H1 (cell line): ENCODE measurements at regions not wholly inside any gene's neighbourhood (a gene's known extent, or its start where the extent isn't known, plus 50 kb on each side); places are given as distances from the start of the nearest gene placed in this dataset.

ENCODE experiments used
- CTCF ChIA-PET: fragments of 300-600 bp; sonication (Branson Sonifier 250); formaldehyde crosslinking; loops from one replicate; lab custom pipeline; 2021; ENCODE audit not compliant: partially characterized antibody; lab: Charles Lee
- POLR2A ChIA-PET: fragments of 300-600 bp; sonication (Branson Sonifier 250); formaldehyde crosslinking; loops from one replicate; lab custom pipeline; 2021; ENCODE audit warnings: inconsistent platforms; ENCODE audit not compliant: partially characterized antibody; lab: Charles Lee
- DNase-seq, 2 experiments: peaks; one replicate each; pipeline versions ENCODE4 v3.0.0 to v3.0.0-alpha.2; 2010 to 2022; ENCODE audit warnings: low spot score in 2 of 2, low read depth in 1 of 2, mixed read lengths in 1 of 2
- FAIRE-seq: peaks from 2 replicates; lab custom pipeline; 2011; peaks lifted over from hg19 to GRCh38; lab: Jason Lieb, UNC
- H2AFZ ChIP-seq: 2 replicates; pipeline ENCODE4 v1.8.1; 2012; ENCODE audit warnings: low read length, inconsistent platforms
- H2AK5ac ChIP-seq: 2 replicates; pipeline ENCODE4 v1.6.1; 2013; ENCODE audit warnings: low read depth, low read length
- H2BK120ac ChIP-seq: replicated peaks from 2 replicates; pipeline ENCODE3; 2013; ENCODE audit warnings: low read depth, low read length, inconsistent platforms
- H2BK12ac ChIP-seq: 2 replicates; pipeline ENCODE4 v1.6.1; 2013; ENCODE audit warnings: low read depth, low read length
- H2BK15ac ChIP-seq: 2 replicates; pipeline ENCODE4 v1.6.1; 2013; ENCODE audit warnings: low read length
- H2BK20ac ChIP-seq: 2 replicates; pipeline ENCODE4 v1.6.1; 2013; ENCODE audit warnings: low read length
- H2BK5ac ChIP-seq: 2 replicates; pipeline ENCODE4 v1.6.1; 2013; ENCODE audit warnings: low read depth, low read length
- H3K14ac ChIP-seq: 2 replicates; pipeline ENCODE4 v1.6.1; 2013; ENCODE audit warnings: inconsistent platforms; ENCODE audit not compliant: insufficient read length
- H3K18ac ChIP-seq: 2 replicates; pipeline ENCODE4 v1.6.1; 2013; ENCODE audit warnings: low read length; ENCODE audit errors: extremely low read depth
- H3K23ac ChIP-seq: 2 replicates; pipeline ENCODE4 v1.6.1; 2013; ENCODE audit warnings: inconsistent platforms; ENCODE audit not compliant: insufficient read length
- H3K23me2 ChIP-seq: 2 replicates; pipeline ENCODE4 v1.6.1; 2013; ENCODE audit warnings: low read depth, low read length
- H3K27ac ChIP-seq: 2 replicates; pipeline ENCODE4 v1.6.1; 2011; ENCODE audit warnings: low read depth, low read length, inconsistent platforms
- H3K27me3 ChIP-seq, 4 experiments: replicated peaks in 1 of 4; 1 replicate in 1 of 4; 2 replicates in 3 of 4; pipeline versions ENCODE4 v1.6.1 to v1.8.1; 2011 to 2013; ENCODE audit warnings: low read length in 3 of 4, mild to moderate bottlenecking in 3 of 4, inconsistent platforms in 2 of 4, mixed read lengths in 2 of 4, moderate library complexity in 1 of 4; ENCODE audit not compliant: control insufficient read depth in 3 of 4, insufficient read depth in 3 of 4; ENCODE audit errors: extremely low read depth in 1 of 4
- H3K36me3 ChIP-seq, 4 experiments: 2 replicates each; pipeline versions ENCODE4 v1.6.1 to v1.8.1; 2011 to 2013; ENCODE audit warnings: mild to moderate bottlenecking in 4 of 4, low read length in 3 of 4, moderate library complexity in 2 of 4, control low read depth in 1 of 4, inconsistent platforms in 1 of 4; ENCODE audit not compliant: insufficient read depth in 4 of 4, control insufficient read depth in 2 of 4
- H3K4ac ChIP-seq: replicated peaks from 2 replicates; pipeline ENCODE3; 2013; ENCODE audit warnings: low read length, low read depth, mixed read lengths, inconsistent platforms; ENCODE audit not compliant: insufficient read length
- H3K4me1 ChIP-seq, 4 experiments: replicated peaks in 1 of 4; 1 replicate in 1 of 4; 2 replicates in 3 of 4; pipeline versions ENCODE4 v1.6.1 to v1.8.1; 2011 to 2013; ENCODE audit warnings: low read length in 3 of 4, inconsistent platforms in 2 of 4, mixed read lengths in 1 of 4; ENCODE audit not compliant: insufficient read depth in 4 of 4, control insufficient read depth in 3 of 4
- H3K4me2 ChIP-seq, 2 experiments: 2 replicates each; pipeline versions ENCODE4 v1.6.1 to v1.8.1; 2011 to 2013; ENCODE audit warnings: low read depth in 2 of 2, low read length in 2 of 2, control low read depth in 1 of 2, inconsistent platforms in 1 of 2, mild to moderate bottlenecking in 1 of 2; ENCODE audit not compliant: insufficient read depth in 1 of 2
- H3K4me3 ChIP-seq, 4 experiments: fragments of 200-600, 300-600 bp in 1 of 4; sonication (generic), shearing (Covaris generic), sonication (Bioruptor Twin) in 1 of 4; 2 replicates each; pipeline versions ENCODE4 v1.5.1 to v1.8.1; 2011 to 2016; ENCODE audit warnings: low read length in 4 of 4, low read depth in 3 of 4, control low read depth in 2 of 4, inconsistent platforms in 2 of 4, mild to moderate bottlenecking in 2 of 4, mixed read lengths in 1 of 4, moderate library complexity in 1 of 4; ENCODE audit not compliant: insufficient read depth in 2 of 4; ENCODE audit errors: extremely low read depth in 1 of 4
- H3K56ac ChIP-seq: replicated peaks from 2 replicates; pipeline ENCODE3; 2013; ENCODE audit warnings: low read depth, mild to moderate bottlenecking, mixed read lengths, low read length, inconsistent platforms; ENCODE audit not compliant: insufficient read length
- H3K79me1 ChIP-seq: 2 replicates; pipeline ENCODE4 v1.6.1; 2013; ENCODE audit warnings: low read depth, low read length, control low read depth
- H3K79me2 ChIP-seq, 2 experiments: 2 replicates each; pipeline versions ENCODE4 v1.6.1 to v1.8.1; 2012 to 2013; ENCODE audit warnings: low read length in 2 of 2, mild to moderate bottlenecking in 2 of 2, inconsistent platforms in 1 of 2; ENCODE audit not compliant: insufficient read depth in 2 of 2, control insufficient read depth in 1 of 2
- H3K9ac ChIP-seq, 4 experiments: replicated peaks in 1 of 4; 1 replicate in 1 of 4; 2 replicates in 3 of 4; pipeline versions ENCODE4 v1.6.1 to v1.8.1; 2011 to 2013; ENCODE audit warnings: low read depth in 3 of 4, low read length in 3 of 4, control low read depth in 2 of 4, mild to moderate bottlenecking in 2 of 4, moderate library complexity in 2 of 4, inconsistent platforms in 1 of 4; ENCODE audit errors: extremely low read depth in 1 of 4
- H3K9me3 ChIP-seq, 2 experiments: 2 replicates each; pipeline versions ENCODE4 v1.6.1 to v1.8.1; 2012 to 2013; ENCODE audit warnings: mild to moderate bottlenecking in 2 of 2, moderate library complexity in 2 of 2, control low read depth in 1 of 2, inconsistent platforms in 1 of 2, low read depth in 1 of 2, low read length in 1 of 2, mixed read lengths in 1 of 2; ENCODE audit not compliant: insufficient read depth in 2 of 2
- H4K20me1 ChIP-seq, 2 experiments: replicated peaks in 1 of 2; 2 replicates each; pipeline versions ENCODE3 to v1.8.1; 2011 to 2013; ENCODE audit warnings: inconsistent platforms in 2 of 2, low read length in 2 of 2, mild to moderate bottlenecking in 1 of 2; ENCODE audit not compliant: insufficient read depth in 2 of 2, control insufficient read depth in 1 of 2
- H4K5ac ChIP-seq: 2 replicates; pipeline ENCODE4 v1.6.1; 2013; ENCODE audit warnings: low read length, low read depth, mixed read lengths, inconsistent platforms; ENCODE audit not compliant: insufficient read length
- H4K8ac ChIP-seq: 2 replicates; pipeline ENCODE4 v1.8.0; 2013; ENCODE audit warnings: mild to moderate bottlenecking, moderate library complexity, low read length, inconsistent platforms; ENCODE audit not compliant: insufficient read depth; ENCODE audit errors: extremely low read depth
- H4K91ac ChIP-seq: replicated peaks from 2 replicates; pipeline ENCODE3; 2013; ENCODE audit warnings: low read length, mixed read lengths, inconsistent platforms; ENCODE audit not compliant: insufficient read length
- BCL11A ChIP-seq, 2 experiments: IDR thresholded peaks; one replicate each; pipeline ENCODE4 v1.6.1; 2011; ENCODE audit warnings: low read depth in 2 of 2, low read length in 2 of 2, mild to moderate bottlenecking in 2 of 2
- CHD1 ChIP-seq: IDR thresholded peaks from 2 replicates; pipeline ENCODE4 v1.6.1; 2012; ENCODE audit warnings: low read depth, low read length, improper control_type of control experiment
- EGR1 ChIP-seq: IDR thresholded peaks from 2 replicates; pipeline ENCODE4 v1.6.1; 2011; ENCODE audit warnings: low read depth, low read length, borderline replicate concordance
- FOSL1 ChIP-seq: IDR thresholded peaks from 2 replicates; pipeline ENCODE4 v1.6.1; 2011; ENCODE audit warnings: mild to moderate bottlenecking, low read depth, low read length, moderate library complexity; ENCODE audit not compliant: insufficient read depth
- GABPA ChIP-seq: IDR thresholded peaks from 2 replicates; pipeline ENCODE4 v1.6.1; 2011; ENCODE audit warnings: mild to moderate bottlenecking, low read length, moderate library complexity, borderline replicate concordance; ENCODE audit not compliant: insufficient read depth
- GTF2F1 ChIP-seq: IDR thresholded peaks from 2 replicates; pipeline ENCODE4 v1.6.1; 2012; ENCODE audit warnings: low read depth, low read length, improper control_type of control experiment, borderline replicate concordance
- KDM4A ChIP-seq: IDR thresholded peaks from one replicate; pipeline ENCODE4 v1.7.1; 2012; ENCODE audit warnings: low read depth, mild to moderate bottlenecking, moderate library complexity, low read length, inconsistent platforms; ENCODE audit not compliant: severe bottlenecking
- MAFK ChIP-seq: IDR thresholded peaks from 2 replicates; pipeline ENCODE4 v1.6.1; 2012; ENCODE audit warnings: low read depth, mild to moderate bottlenecking, improper control_type of control experiment, low read length
- POLR2AphosphoS5 ChIP-seq: IDR thresholded peaks from 2 replicates; pipeline ENCODE4 v1.6.1; 2011; ENCODE audit warnings: low read depth, low read length
- RBBP5 ChIP-seq: IDR thresholded peaks from 2 replicates; pipeline ENCODE4 v1.7.1; 2012; ENCODE audit warnings: low read depth, mild to moderate bottlenecking, inconsistent platforms, low read length, moderate library complexity, borderline replicate concordance
- SRF ChIP-seq: IDR thresholded peaks from 2 replicates; pipeline ENCODE4 v1.6.1; 2011; ENCODE audit warnings: mild to moderate bottlenecking, low read depth, low read length, moderate library complexity
- WGBS, 2 experiments: shearing (Covaris generic) in 1 of 2; methylation state at CpG; one replicate each; pipeline versions ENCODE4 v1.1.6 to v1.1.7; 2013 to 2015; ENCODE audit warnings: low lambda C conversion rate in 2 of 2, mixed read lengths in 2 of 2, inconsistent platforms in 1 of 2, low coverage in 1 of 2, missing lambda C conversion rate in 1 of 2; ENCODE audit not compliant: insufficient replicate concordance in 2 of 2, insufficient coverage in 1 of 2, insufficient read length in 1 of 2; ENCODE audit errors: extremely low coverage in 1 of 2, missing lambda C conversion rate in 1 of 2; 5-methylcytosine and 5-hydroxymethylcytosine counted together
- TF ChIP-seq, protein P1 (sequence below), 3 experiments: IDR thresholded peaks; 1 replicate in 2 of 3; 2 replicates in 1 of 3; pipeline versions ENCODE4 v1.5.1 to v1.6.1; 2011; ENCODE audit warnings: low read length in 3 of 3, mild to moderate bottlenecking in 3 of 3, inconsistent platforms in 2 of 3, low read depth in 1 of 3, moderate library complexity in 1 of 3; ENCODE audit not compliant: insufficient read depth in 1 of 3; ENCODE audit errors: control extremely low read depth in 1 of 3

DNA sequence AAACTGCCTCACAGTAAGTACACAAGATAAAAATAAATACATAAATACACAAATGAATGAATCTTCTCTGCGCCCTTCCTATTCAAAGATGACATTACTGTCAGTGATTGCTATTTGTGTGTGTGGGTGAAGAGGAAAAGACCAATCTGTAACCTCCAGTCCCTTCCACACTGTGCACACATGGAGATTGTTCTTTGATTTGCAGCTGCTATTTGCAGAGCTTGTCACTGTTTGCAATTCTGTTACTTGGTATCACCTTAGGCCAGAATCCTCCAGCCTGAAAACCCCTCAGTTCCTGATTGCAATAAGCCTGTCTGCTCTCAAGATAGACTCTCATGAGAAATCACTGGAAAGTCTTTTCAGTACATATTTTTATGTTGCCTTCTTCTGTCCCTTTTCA is 1314.9 kb downstream of the PCDH9 start:
- H2BK120ac ChIP-seq: no peak overlapping the region
- WGBS, 2 experiments: 95% methylated on average over 1 of the region's 1 CpG; no CpG with 5 or more reads in 1 of the 2 experiments
- no peaks in the 10 kb centered on the region for H3K79me2 ChIP-seq
- no peaks in the 10 kb centered on the region for H3K79me1 ChIP-seq
- no peak overlapping the region for H3K9ac ChIP-seq
- H3K4me3 ChIP-seq: no peak overlapping the region
- H3K27ac ChIP-seq: no peak overlapping the region
- no peak overlapping the region for H2BK5ac ChIP-seq
- no peaks in the 10 kb centered on the region for H4K20me1 ChIP-seq
- H3K23me2 ChIP-seq: no peaks in the 10 kb centered on the region
- H4K8ac ChIP-seq: no peak overlapping the region
- H3K14ac ChIP-seq: no peak overlapping the region
- TF ChIP-seq RBBP5: no peak
- no peak for TF ChIP-seq GABPA
- TF ChIP-seq SRF: no peak
- no peak for TF ChIP-seq EGR1
- TF ChIP-seq MAFK: no peak
- TF ChIP-seq FOSL1: no peak
- TF ChIP-seq GTF2F1: no peak
- TF ChIP-seq POLR2AphosphoS5: no peak
- TF ChIP-seq BCL11A (IDR thresholded peaks at IDR 0.05; ENCODE audit: low read depth in 2 of 2, low read length in 2 of 2): no peak
- no peak for TF ChIP-seq CHD1
- TF ChIP-seq, protein P1, sequence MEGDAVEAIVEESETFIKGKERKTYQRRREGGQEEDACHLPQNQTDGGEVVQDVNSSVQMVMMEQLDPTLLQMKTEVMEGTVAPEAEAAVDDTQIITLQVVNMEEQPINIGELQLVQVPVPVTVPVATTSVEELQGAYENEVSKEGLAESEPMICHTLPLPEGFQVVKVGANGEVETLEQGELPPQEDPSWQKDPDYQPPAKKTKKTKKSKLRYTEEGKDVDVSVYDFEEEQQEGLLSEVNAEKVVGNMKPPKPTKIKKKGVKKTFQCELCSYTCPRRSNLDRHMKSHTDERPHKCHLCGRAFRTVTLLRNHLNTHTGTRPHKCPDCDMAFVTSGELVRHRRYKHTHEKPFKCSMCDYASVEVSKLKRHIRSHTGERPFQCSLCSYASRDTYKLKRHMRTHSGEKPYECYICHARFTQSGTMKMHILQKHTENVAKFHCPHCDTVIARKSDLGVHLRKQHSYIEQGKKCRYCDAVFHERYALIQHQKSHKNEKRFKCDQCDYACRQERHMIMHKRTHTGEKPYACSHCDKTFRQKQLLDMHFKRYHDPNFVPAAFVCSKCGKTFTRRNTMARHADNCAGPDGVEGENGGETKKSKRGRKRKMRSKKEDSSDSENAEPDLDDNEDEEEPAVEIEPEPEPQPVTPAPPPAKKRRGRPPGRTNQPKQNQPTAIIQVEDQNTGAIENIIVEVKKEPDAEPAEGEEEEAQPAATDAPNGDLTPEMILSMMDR (IDR thresholded peaks at IDR 0.05; ENCODE audit: control extremely low read depth in 1 of 3, insufficient read depth in 1 of 3, low read depth in 1 of 3, low read length in 3 of 3): no peak
- TF ChIP-seq KDM4A: no peak
- H3K27me3 ChIP-seq: no peaks in the 10 kb centered on the region
- H2AK5ac ChIP-seq: no peak overlapping the region
- no peaks in the 10 kb centered on the region for H3K36me3 ChIP-seq
- ChIA-PET POLR2A (no interaction called here), CTCF (no interaction called here)
- H4K91ac ChIP-seq: no peak overlapping the region
- no peak overlapping the region for H4K5ac ChIP-seq
- H2AFZ ChIP-seq: no peak overlapping the region
- no peak overlapping the region for H2BK15ac ChIP-seq
- no peak overlapping the region for H3K18ac ChIP-seq
- H2BK12ac ChIP-seq: no peak overlapping the region
- no peak overlapping the region for H3K4ac ChIP-seq
- no peak overlapping the region for H3K56ac ChIP-seq
- H3K9me3 ChIP-seq: no peaks in the 10 kb centered on the region
- no peak for DNase-seq
- no peak overlapping the region for H3K4me2 ChIP-seq
- FAIRE-seq: no peak
- no peak overlapping the region for H3K23ac ChIP-seq
- no peak overlapping the region for H2BK20ac ChIP-seq
- no peaks in the 10 kb centered on the region for H3K4me1 ChIP-seq
